ENCODE measurements at regions not wholly inside any gene's neighbourhood (a gene's known extent, or its start where the extent isn't known, plus 50 kb on each side); places are given as distances from the start of the nearest gene placed in this dataset.

- no peaks in the 10 kb centered on the region for H3K79me2 ChIP-seq (ENCODE audit: insufficient read depth, low read length)
- no TSS peak for BruUV-seq (replicated peaks)
- no peaks in the 10 kb centered on the region for H3K9me2 ChIP-seq (ENCODE audit: insufficient read depth)
- H3K4me3 ChIP-seq (replicated peaks in 1 of 2; ENCODE audit: low read depth in 1 of 2, low read length in 2 of 2), result no peak overlapping the region
- no peak overlapping the region for H3K27ac ChIP-seq (ENCODE audit: low read depth, low read length)
- no peaks in the 10 kb centered on the region for H4K20me1 ChIP-seq (ENCODE audit: insufficient read depth)
- no peak for TF ChIP-seq EGR1 (IDR thresholded peaks at IDR 0.05; ENCODE audit: low read depth)
- DNase-seq (ENCODE audit: low read depth, low spot score) (no peak), ATAC-seq (no peak)
- POLR2A ChIA-PET, result no interaction called here
- H3K27me3 ChIP-seq (ENCODE audit: insufficient read depth, low read length), result no peaks in the 10 kb centered on the region
- H3K36me3 ChIP-seq (ENCODE audit: control insufficient read depth in 1 of 2, insufficient read depth in 2 of 2, low read length in 2 of 2), result no peaks in the 10 kb centered on the region
- no peak overlapping the region for H3K9ac ChIP-seq (ENCODE audit: low read length)
- no peaks in the 10 kb centered on the region for H3K4me1 ChIP-seq (ENCODE audit: control insufficient read depth in 1 of 2, insufficient read depth in 2 of 2, low read length in 2 of 2)
- RAD21 ChIA-PET (ENCODE audit: low non-redundant PET in 1 of 2, low total read pairs in 2 of 2, uncharacterized antibody in 2 of 2, unreplicated experiment in 2 of 2), result no interaction called here
- H2AFZ ChIP-seq (ENCODE audit: low read depth, low read length, poor library complexity, severe bottlenecking), result no peak overlapping the region
- intact Hi-C loops (cut with micrococcal nuclease), result no loop called here
- no peaks in the 10 kb centered on the region for H3K9me3 ChIP-seq (ENCODE audit: control insufficient read depth in 1 of 2, insufficient read depth in 1 of 2, low read depth in 1 of 2, low read length in 2 of 2)
- CTCF ChIA-PET, result interaction anchor here (0.6 to 1.4 kb wide), 2 partner anchors 8 to 9 kb away, joined by 3 read pairs; no protein-coding TSS in a partner anchor
- no peak overlapping the region for H3K4me2 ChIP-seq (ENCODE audit: low read length)
Measured at GRCh38 chr7:18364396-18364795, 131.2 kb upstream of the HDAC9 start.

- Histone ChIP-seq H3K27me3 (ENCODE audit: insufficient read depth, low read length) (no peaks in the 10 kb centered on the region), H3K9me2 (ENCODE audit: insufficient read depth) (no peaks in the 10 kb centered on the region), H3K79me2 (ENCODE audit: insufficient read depth, low read length) (no peaks in the 10 kb centered on the region), H3K4me1 (ENCODE audit: control insufficient read depth in 1 of 2, insufficient read depth in 2 of 2, low read length in 2 of 2) (no peaks in the 10 kb centered on the region), H3K27ac (ENCODE audit: low read depth, low read length) (no peak overlapping the region), H4K20me1 (ENCODE audit: insufficient read depth) (no peaks in the 10 kb centered on the region), H3K36me3 (ENCODE audit: control insufficient read depth in 1 of 2, insufficient read depth in 2 of 2, low read length in 2 of 2) (no peaks in the 10 kb centered on the region), H3K9ac (ENCODE audit: low read length) (no peak overlapping the region), H3K4me3 (replicated peaks in 1 of 2; ENCODE audit: low read depth in 1 of 2, low read length in 2 of 2) (no peak overlapping the region), H3K9me3 (ENCODE audit: control insufficient read depth in 1 of 2, insufficient read depth in 1 of 2, low read depth in 1 of 2, low read length in 2 of 2) (no peaks in the 10 kb centered on the region), H2AFZ (ENCODE audit: low read depth, low read length, poor library complexity, severe bottlenecking) (no peak overlapping the region), H3K4me2 (ENCODE audit: low read length) (no peak overlapping the region)
- BruUV-seq (replicated peaks), result no TSS peak
- POLR2A ChIA-PET, result no interaction called here
- RAD21 ChIA-PET (ENCODE audit: low non-redundant PET in 1 of 2, low total read pairs in 2 of 2, uncharacterized antibody in 2 of 2, unreplicated experiment in 2 of 2), result no interaction called here
- TF ChIP-seq FOSL1 (IDR thresholded peaks at IDR 0.05; ENCODE audit: low read depth) (no peak), ZNF274 (IDR thresholded peaks at IDR 0.05; ENCODE audit: low read depth, low read length) (no peak), SP1 (IDR thresholded peaks at IDR 0.05; ENCODE audit: low read depth) (no peak), EGR1 (IDR thresholded peaks at IDR 0.05; ENCODE audit: low read depth) (no peak)
- DNase-seq (ENCODE audit: low read depth, low spot score) (no peak), ATAC-seq (no peak)
- intact Hi-C loops (cut with micrococcal nuclease), result no loop called here
- CTCF ChIA-PET, result no interaction called here
Measured at GRCh38 chr7:18366394-18366793, 129.2 kb upstream of the HDAC9 start.

GRCh38 chr7:18369011-18369410 lies 126.5 kb upstream of the HDAC9 start:
- H3K4me3 ChIP-seq (replicated peaks in 1 of 2; ENCODE audit: low read depth in 1 of 2, low read length in 2 of 2), result no peak overlapping the region
- DNase-seq (ENCODE audit: low read depth, low spot score), result no peak
- no peaks in the 10 kb centered on the region for H3K79me2 ChIP-seq (ENCODE audit: insufficient read depth, low read length)
- ChIA-PET RAD21 (ENCODE audit: low non-redundant PET in 1 of 2, low total read pairs in 2 of 2, uncharacterized antibody in 2 of 2, unreplicated experiment in 2 of 2) (no interaction called here), CTCF (no interaction called here), POLR2A (no interaction called here)
- H4K20me1 ChIP-seq (ENCODE audit: insufficient read depth), result no peaks in the 10 kb centered on the region
- no peaks in the 10 kb centered on the region for H3K4me1 ChIP-seq (ENCODE audit: control insufficient read depth in 1 of 2, insufficient read depth in 2 of 2, low read length in 2 of 2)
- BruUV-seq (replicated peaks), result no TSS peak
- H3K4me2 ChIP-seq (ENCODE audit: low read length), result no peak overlapping the region
- ATAC-seq, result no peak
- intact Hi-C loops (cut with micrococcal nuclease), result no loop called here
- TF ChIP-seq SIN3A (IDR thresholded peaks at IDR 0.05; ENCODE audit: low read depth) (no peak), ATF3 (IDR thresholded peaks at IDR 0.05) (no peak), FOSL1 (IDR thresholded peaks at IDR 0.05; ENCODE audit: low read depth) (no peak), EZH2 (IDR thresholded peaks at IDR 0.05) (no peak), MAX (IDR thresholded peaks at IDR 0.05) (no peak)
- H3K27ac ChIP-seq (ENCODE audit: low read depth, low read length), result no peak overlapping the region
- H3K27me3 ChIP-seq (ENCODE audit: insufficient read depth, low read length), result no peaks in the 10 kb centered on the region
- H3K9ac ChIP-seq (ENCODE audit: low read length), result no peak overlapping the region
- H3K9me3 ChIP-seq (ENCODE audit: control insufficient read depth in 1 of 2, insufficient read depth in 1 of 2, low read depth in 1 of 2, low read length in 2 of 2), result no peaks in the 10 kb centered on the region
- H3K36me3 ChIP-seq (ENCODE audit: control insufficient read depth in 1 of 2, insufficient read depth in 2 of 2, low read length in 2 of 2), result no peaks in the 10 kb centered on the region
- H2AFZ ChIP-seq (ENCODE audit: low read depth, low read length, poor library complexity, severe bottlenecking), result no peak overlapping the region
- H3K9me2 ChIP-seq (ENCODE audit: insufficient read depth), result no peaks in the 10 kb centered on the region
